ENCODE measurements at regions not wholly inside any gene's neighbourhood (a gene's known extent, or its start where the extent isn't known, plus 50 kb on each side); places are given as distances from the start of the nearest gene placed in this dataset.

DNA sequence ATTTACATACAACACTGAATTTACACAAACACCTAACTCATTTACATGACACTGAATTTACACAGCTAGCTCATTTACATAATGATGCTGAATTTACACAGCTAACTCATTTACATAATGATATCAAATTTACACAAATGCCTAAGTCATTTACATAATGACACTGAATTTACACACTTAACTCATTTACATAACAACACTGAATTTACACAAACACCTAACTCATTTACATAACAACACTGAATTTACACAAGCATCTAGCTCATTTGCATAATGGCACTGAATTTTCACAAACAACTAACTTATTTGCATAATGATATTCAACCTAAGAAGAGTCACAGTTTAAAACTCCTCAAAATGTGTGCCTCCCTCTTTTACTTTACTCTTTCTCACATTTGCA, 511.7 kb downstream of the GALR1 start:
- Histone ChIP-seq H3K27ac (no peak overlapping the region), H3K36me3 (no peaks in the 10 kb centered on the region), H3K9me3 (no peaks in the 10 kb centered on the region), H3K4me1 (no peaks in the 10 kb centered on the region), H3K27me3 (peaks cover 0 to 35% (median 3%) of the 10 kb centered on the region in 9 donors), H3K4me3 (no peak overlapping the region)
- TF ChIP-seq CTCF (IDR thresholded peaks at IDR 0.05): no peak
- TF ChIP-seq POLR2A (IDR thresholded peaks at IDR 0.05): no peak
- no peak for DNase-seq
- no peak for ATAC-seq
- intact Hi-C loops (cut with DNase I): loop anchor here in 1 of 10 donors (10.0 kb wide), 1 partner anchor 1483 kb away; no protein-coding TSS in a partner anchor

- ATAC-seq (no peak), DNase-seq (no peak)
- intact Hi-C loops (cut with DNase I): loop anchor here in 1 of 10 donors (10.0 kb wide), 1 partner anchor 1483 kb away; no protein-coding TSS in a partner anchor
- H3K9me3 ChIP-seq: no peaks in the 10 kb centered on the region
- no peaks in the 10 kb centered on the region for H3K36me3 ChIP-seq
- TF ChIP-seq CTCF (IDR thresholded peaks at IDR 0.05): no peak
- no peak for TF ChIP-seq POLR2A (IDR thresholded peaks at IDR 0.05)
- H3K4me3 ChIP-seq: no peak overlapping the region
- no peaks in the 10 kb centered on the region for H3K4me1 ChIP-seq
- no peak overlapping the region for H3K27ac ChIP-seq
- peaks cover 0 to 35% (median 8%) of the 10 kb centered on the region in 9 donors for H3K27me3 ChIP-seq
- 67 to 73% (median 69%) methylated on average over 1 of the region's 1 CpG for WGBS, 4 donors
Measured at GRCh38 chr18:77762014-77762413, 512.4 kb downstream of the GALR1 start.

GRCh38 chr18:77762642-77763041, 513.0 kb downstream of the GALR1 start:
- Histone ChIP-seq H3K4me3 (no peak overlapping the region), H3K36me3 (no peaks in the 10 kb centered on the region), H3K9me3 (no peaks in the 10 kb centered on the region), H3K4me1 (no peaks in the 10 kb centered on the region), H3K27ac (no peak overlapping the region), H3K27me3 (peaks cover 0 to 35% (median 8%) of the 10 kb centered on the region in 9 donors)
- no peak for DNase-seq
- TF ChIP-seq CTCF (IDR thresholded peaks at IDR 0.05) (no peak), POLR2A (IDR thresholded peaks at IDR 0.05) (no peak)
- ATAC-seq: no peak
- intact Hi-C loops (cut with DNase I): loop anchor here in 1 of 10 donors (10.0 kb wide), 1 partner anchor 1482 kb away; no protein-coding TSS in a partner anchor
- 14 to 20% (median 17%) methylated on average over 6 of the region's 6 CpGs for WGBS, 4 donors

- TF ChIP-seq CTCF (IDR thresholded peaks at IDR 0.05) (no peak), POLR2A (IDR thresholded peaks at IDR 0.05) (no peak)
- DNase-seq: no peak
- intact Hi-C loops (cut with DNase I): loop anchor here in 1 of 10 donors (10.0 kb wide), 1 partner anchor 1481 kb away; no protein-coding TSS in a partner anchor
- ATAC-seq: no peak
- H3K27ac ChIP-seq: no peak overlapping the region
- no peaks in the 10 kb centered on the region for H3K9me3 ChIP-seq
- no peaks in the 10 kb centered on the region for H3K4me1 ChIP-seq
- peaks cover 0 to 38% (median 8%) of the 10 kb centered on the region in 9 donors for H3K27me3 ChIP-seq
- no peaks in the 10 kb centered on the region for H3K36me3 ChIP-seq
- no peak overlapping the region for H3K4me3 ChIP-seq
- WGBS, 4 donors: 32 to 39% (median 35%) methylated on average over 9 of the region's 9 CpGs
Measured at GRCh38 chr18:77763530-77764145, 514.0 kb downstream of the GALR1 start.

Data from heart left ventricle (tissue), 16 donors.